GM19463 (cell line): ENCODE measurements at regions not wholly inside any gene's neighbourhood (a gene's known extent, or its start where the extent isn't known, plus 50 kb on each side); places are given as distances from the start of the nearest gene placed in this dataset.

Source experiments
- ATAC-seq: cut with Tn5 transposase; IDR thresholded peaks from one replicate; pipeline ENCODE4 v1.9.1; 2021; ENCODE audit warnings: mild to moderate bottlenecking, moderate library complexity; ENCODE audit not compliant: unreplicated experiment

- ATAC-seq, result no peak
These were observed 386.6 kb downstream of the DIPK2A start for GRCh38 chr3:144358191-144358590.

DNA sequence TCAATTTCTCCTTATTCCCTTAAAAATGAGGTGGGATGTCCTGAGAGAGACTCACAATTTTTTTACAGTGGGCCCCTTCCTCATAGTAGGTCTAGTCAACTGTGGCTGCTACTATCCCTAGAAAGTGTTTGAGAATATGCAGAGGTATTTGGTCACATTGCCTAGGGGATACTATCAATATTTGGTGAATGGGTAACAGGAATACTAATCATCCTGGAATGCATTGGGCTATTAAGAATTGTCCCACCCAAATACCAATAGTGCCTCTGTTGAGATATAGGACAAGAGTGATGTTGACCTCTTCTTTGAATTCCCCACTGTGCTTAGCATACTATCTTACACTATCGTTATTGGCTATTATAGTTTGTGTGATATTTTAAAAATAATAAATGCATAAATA is 389.4 kb downstream of the DIPK2A start:
- ATAC-seq, result no peak

DNA sequence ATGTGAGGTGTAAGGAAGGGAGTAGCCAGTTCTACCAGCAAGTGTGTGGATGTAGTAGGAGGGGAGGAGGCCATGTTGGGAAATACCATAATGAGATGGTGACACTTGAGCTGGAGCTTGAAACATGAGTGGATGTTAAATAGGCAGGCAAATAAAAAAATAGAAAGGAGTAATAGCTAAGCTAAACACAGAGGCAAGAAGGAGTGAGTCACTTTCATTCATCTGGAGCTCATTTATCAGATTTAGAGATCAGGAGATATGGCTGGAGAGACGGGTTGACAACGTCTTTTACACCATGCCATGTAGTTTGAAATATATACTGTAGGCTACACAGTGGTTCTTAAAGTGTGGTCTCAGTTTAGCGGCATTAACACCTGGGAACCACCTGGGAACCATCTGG is 390.5 kb downstream of the DIPK2A start:
- ATAC-seq, result no peak

DNA sequence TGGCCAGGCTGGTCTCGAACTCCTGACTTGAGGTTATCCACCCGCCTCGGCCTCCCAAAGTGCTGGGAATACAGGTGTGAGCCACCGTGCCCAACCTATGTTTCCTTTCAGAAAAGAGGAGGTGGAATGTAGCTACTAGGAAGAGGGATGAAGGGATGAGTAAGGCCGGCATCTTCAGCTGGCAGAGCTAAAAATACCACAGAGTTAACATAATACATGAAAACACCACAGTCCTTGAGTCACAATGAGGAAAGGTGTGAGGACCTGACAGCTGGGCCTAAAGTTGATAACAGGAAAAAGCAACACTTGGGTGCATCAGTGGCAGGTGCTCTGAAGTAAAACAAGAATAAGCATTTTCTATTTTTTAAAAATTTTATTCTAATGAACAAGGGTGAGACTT is 392.2 kb downstream of the DIPK2A start:
- ATAC-seq, result no peak

DNA sequence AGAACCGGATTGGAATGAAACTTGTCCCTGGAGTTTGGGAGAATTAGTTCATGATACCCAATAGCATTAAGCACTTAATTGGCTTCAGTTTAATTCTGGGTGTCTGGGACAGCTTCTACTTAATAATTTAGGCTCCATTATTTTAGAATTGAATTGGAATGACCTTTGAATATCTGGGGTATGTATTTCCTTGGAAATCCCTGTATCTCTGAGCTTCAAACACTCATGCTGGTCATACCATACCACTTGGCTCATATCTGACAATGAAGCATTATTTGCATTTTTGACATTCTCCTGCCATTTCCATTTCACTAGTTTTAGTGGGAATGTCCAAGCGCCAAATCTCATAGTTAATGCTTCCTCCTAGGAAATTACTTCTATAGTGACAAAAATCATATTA is 393.1 kb downstream of the DIPK2A start:
- no peak for ATAC-seq

DNA sequence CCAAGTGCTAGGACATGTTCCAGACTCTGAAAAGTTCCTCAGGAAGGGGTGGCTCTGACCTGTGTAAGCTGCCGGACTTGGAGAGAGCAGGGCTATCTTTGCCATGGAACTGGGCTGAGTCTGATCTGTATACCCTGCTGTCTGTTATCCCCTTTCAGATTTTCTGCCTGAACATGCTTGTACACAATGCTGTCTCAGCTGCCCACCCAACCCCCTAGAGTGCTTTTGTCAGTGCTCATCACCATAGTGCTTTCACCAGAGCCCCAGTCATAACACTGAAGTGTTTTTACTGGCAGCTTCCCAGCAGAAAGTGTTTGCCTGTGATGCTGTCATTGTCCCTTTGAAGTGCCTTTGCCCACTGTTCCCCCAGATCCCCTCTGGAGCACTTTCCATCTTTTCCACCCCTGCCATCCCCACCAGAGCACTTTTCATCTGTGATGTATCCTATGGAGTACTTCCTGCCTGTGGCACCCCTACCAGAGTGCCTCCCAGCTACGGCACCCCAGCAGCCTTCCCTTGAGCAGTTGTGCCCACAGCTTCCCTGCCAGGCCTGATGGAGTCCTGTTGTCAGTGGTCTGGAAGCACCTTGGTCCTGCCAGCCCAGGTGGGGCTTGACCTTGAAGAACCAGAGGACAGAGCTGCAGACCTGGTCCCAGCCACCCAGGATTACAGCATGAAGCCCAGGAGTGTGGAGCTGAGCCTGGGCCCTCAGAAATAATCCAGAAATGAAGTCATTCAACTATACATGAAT is 397.7 kb downstream of the DIPK2A start:
- ATAC-seq, result no peak

DNA sequence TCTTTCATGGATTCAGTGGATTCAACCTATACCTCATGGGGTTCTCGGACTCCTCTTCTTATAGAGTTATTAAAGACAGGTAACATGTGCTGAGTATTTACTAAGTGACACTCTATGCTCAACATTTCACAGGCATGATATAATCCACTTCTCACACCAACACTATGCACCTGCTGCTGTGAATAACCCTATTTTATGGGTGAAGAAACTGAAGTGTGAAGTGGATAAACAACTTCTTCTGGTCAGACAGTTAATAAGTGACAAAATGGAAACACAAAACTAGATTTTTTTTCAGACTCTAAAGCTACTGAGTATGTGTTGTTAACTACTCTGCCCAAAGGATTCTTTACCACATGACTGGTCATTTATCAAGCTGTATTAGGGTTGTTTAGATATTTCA is 403.5 kb downstream of the DIPK2A start:
- ATAC-seq, result no peak

GRCh38 chr3:144380849-144381248 is 409.2 kb downstream of the DIPK2A start:
- ATAC-seq, result no peak

- ATAC-seq, result no peak
These were observed 410.0 kb downstream of the DIPK2A start for GRCh38 chr3:144381607-144382006.

DNA sequence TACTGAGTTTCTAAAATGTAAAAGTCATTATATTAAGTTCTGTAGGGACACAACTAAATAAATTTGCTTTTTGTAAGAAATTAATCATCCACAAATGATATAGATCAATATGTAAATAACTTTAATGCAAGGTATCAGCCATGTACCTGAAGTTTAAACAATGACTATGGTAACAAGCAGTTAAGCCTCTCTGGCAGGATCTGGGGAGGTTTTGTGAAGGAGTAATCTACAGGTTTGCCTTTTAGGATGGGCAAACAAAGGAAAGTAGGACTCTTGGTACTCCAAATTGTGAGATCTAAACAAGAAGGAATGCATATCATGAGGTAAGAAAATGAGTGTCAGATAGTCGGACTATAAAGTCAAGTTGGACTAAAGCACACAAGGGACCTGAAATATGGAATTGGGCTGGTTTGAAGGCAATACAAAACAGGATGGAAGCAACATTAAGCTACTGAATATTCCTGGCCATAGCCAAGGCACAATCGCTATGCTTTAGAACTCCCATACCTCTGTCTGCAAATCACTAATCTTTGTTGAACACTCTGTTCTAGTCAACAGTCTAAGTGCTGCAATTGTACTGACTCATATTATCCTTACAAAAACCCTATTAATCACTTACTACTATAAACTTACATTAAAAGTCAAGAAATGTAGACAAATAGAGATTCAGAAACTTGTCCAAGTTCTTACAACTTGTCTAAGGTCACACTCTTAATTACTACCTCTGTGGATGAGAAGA is 412.8 kb downstream of the DIPK2A start:
- no peak for ATAC-seq

DNA sequence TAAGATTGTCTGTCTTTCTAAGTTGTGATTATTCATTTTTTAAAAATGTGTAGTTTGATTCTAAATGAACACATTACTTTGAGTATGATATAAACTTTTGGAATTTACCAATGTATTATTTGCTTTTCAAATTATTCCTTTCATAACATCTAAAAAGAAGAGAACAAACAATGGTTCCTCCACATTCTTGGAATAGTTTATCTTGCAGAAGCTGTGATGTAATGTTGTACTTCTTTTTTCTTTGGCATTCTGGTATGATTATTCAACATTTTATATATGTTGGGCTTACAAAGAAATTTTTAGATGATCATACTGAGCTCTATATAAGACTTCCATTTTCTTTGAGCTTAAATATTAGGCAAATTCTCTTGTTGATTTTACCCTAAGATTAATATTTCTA is 419.2 kb downstream of the DIPK2A start:
- ATAC-seq, result no peak

GRCh38 chr3:144391236-144391635 is 419.6 kb downstream of the DIPK2A start:
- no peak for ATAC-seq

GRCh38 chr3:144394032-144394431 is 422.4 kb downstream of the DIPK2A start:
- ATAC-seq, result no peak

- no peak for ATAC-seq
These were observed 430.8 kb downstream of the DIPK2A start for GRCh38 chr3:144402430-144402829.

DNA sequence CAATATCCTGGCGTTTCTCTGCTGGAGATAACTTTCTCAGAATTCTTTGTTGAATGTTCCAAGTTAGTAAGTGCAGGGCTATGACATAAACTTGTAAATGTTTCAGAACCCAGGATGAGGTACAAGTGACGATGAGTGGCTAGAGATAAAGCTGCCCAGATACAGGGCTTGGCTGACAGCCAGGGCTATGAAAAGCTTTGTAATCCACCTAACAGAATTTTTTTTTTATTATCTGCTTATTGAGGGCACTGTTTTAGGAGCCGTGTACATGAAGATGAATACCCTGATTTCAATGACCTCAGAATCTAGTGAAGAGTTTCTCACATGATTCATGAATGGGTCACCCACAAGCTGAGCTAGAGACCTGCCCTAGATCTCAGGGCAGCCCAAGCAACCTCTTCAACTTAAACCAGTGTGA is 431.4 kb downstream of the DIPK2A start:
- ATAC-seq, result no peak

- no peak for ATAC-seq
These were observed 435.7 kb downstream of the DIPK2A start for GRCh38 chr3:144407335-144407734.

- no peak for ATAC-seq
These were observed 437.7 kb downstream of the DIPK2A start for GRCh38 chr3:144409319-144409718.

DNA sequence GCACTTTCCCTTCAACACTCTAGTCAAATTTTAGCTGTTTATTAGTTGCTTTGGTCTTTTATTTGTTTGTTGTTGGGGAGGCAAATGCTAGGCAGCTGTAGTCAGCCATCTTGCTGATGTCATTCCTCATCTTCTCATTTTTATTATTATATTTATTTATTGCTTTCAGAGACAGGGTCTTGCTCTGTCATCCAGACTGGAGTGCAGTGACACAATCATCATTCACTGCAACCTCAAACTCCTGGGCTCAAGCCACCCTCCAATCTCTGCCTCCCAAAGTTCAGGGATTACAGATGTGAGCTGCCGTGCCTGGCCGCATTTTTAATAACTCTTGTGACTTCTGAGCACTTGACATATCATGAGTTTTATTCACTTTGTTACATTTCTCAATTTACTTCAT is 441.4 kb downstream of the DIPK2A start:
- no peak for ATAC-seq

DNA sequence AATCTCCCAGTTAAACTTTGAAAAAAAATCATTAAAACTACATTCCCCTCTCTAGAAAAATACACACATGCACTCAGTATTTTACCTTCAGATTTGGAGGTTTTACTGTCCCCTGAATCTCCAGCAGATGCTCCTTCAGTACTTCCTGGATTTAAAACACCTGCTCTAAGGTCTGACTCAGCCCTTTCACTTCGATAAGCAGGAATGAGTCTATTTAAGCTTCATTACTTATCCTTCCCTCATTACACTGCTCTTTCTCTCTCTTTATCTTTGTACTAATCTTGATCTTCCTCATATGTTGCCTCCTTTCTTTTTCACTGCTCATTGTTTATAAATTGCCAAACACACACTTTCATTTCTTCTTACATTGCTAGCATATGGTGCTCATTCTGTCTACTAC is 443.9 kb downstream of the DIPK2A start:
- ATAC-seq, result no peak

DNA sequence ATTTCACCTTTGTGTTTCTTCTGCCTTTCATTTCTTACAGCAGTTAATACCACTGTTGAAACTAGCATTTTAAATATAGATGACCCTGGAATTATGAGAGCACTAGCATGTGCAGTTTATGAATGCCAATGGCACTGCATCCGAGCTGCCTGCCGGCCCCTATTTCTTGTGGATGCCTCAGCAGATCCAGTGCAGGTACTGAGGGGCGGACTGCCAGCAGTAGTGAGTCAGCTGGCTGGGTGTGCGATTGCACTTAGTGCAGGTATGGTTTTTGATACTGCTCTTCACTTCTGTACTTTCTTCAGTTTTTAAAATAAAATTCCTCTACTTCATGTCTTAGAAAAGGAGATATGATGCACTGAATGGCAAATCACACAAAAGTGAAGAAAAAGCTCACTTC is 453.0 kb downstream of the DIPK2A start:
- ATAC-seq, result no peak

DNA sequence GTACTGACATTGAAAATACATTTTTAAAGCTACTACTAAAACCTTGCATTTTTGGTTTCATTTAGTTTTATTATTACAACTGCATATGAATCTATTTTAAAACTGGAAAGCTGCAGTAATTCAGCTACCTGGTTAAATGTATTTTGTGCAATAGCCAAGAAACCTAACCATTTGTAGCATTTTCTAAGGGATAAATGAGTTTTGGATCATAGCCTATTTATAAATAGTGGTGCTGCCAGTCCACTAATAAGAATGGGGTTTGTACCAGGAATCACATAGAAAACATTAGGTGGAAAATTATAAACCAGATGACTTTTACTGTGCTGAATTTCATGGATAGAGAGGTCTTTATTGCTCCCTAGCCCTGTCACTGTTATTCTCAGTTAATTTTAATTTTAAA is 454.7 kb downstream of the DIPK2A start:
- ATAC-seq, result no peak

DNA sequence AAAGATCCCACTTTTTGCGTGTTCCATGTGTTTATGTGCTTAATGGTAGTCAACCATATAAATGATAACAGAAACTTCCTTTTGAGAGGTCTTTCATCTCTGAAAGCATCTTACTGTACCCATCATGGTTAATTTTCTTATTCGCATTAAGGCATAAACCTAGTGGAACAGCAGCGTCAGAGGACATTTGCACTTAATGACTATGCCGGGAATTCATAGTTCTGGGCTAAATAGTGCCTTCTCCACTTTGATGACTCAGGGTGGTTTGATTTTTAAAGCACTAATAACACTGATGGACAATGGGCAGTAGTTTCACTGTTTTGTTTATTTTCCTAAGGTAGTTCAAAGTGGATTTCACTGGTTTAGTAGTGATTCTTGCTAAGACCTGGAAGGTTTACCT is 455.3 kb downstream of the DIPK2A start:
- ATAC-seq, result no peak

DNA sequence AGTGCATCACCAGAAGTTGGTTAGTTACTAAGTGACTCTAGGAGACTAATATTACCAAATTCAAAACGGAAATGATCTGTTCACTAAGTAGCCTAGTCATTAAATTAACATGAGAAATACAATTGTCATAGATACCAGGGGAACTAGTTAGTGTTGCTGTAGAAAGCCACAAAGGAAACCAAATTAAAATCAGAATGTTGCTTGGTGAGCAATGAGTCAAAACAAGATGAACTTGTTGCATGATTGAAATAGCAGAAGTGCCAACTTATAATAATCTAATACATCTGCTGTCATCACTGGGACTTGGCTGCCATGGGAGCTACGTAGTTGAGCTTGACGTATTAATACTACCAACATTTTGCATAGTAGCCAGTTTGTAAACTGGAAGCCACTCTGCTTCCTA is 458.1 kb downstream of the DIPK2A start:
- ATAC-seq, result peak; percentile 61
